ENCODE measurements at regions not wholly inside any gene's neighbourhood (a gene's known extent, or its start where the extent isn't known, plus 50 kb on each side); places are given as distances from the start of the nearest gene placed in this dataset.

DNA sequence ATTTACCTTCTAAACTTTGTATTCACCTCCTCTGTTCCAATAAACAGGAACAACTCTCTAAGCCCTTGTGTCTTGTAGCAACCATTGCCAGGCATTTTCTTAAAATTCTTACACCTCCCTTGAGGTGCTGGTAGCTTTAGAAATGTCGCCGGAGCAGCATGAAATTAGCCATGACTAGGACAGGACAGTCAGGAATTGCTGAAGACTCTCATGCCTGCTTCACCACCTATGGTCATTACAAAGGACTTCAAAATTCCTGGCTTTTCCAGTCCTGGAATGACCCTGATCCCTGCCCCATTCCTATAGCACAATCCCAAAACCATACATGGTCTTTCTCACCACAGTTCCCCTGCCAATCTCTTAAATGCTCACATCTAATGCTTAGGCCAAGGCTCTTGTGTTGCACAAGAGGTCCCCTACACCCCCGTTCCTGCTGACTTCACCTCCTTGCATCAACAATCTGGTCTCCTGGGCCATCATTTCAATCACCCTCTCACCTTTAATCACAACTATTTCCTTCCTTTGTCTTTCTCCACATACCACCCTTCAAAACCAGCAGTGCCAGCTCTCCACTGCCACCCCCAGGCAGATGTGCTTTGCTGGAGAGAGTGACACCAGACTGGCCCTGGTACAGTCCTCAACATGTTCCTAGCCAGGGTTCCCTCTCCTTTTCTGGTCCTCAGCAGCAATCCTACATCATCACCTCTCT lies 113.2 kb upstream of the TJP1 start:
- Mint-ChIP-seq H3K4me3 (ENCODE audit: low read depth, unreplicated experiment) (peak overlapping the region; percentile 13), H3K4me1 (ENCODE audit: low read depth, unreplicated experiment) (peaks cover 28% of the 10 kb centered on the region), H3K27ac (ENCODE audit: unreplicated experiment) (no peak overlapping the region), H3K27me3 (ENCODE audit: unreplicated experiment) (no peaks in the 10 kb centered on the region), H3K36me3 (ENCODE audit: insufficient read depth, unreplicated experiment) (no peaks in the 10 kb centered on the region), H3K9me3 (ENCODE audit: low read depth, unreplicated experiment) (no peaks in the 10 kb centered on the region)
- DNase-seq = peak; percentile 18
- CTCF ChIA-PET = no interaction called here
- no peak for TF ChIP-seq CTCF (IDR thresholded peaks at IDR 0.05; ENCODE audit: unreplicated experiment)
- BruUV-seq (replicated peaks) = no TSS peak
- intact Hi-C loops (cut with micrococcal nuclease; ENCODE audit: unreplicated experiment) = no loop called here

GRCh38 chr15:29934251-29934650 lies 112.0 kb upstream of the TJP1 start:
- no peaks in the 10 kb centered on the region for H3K36me3 Mint-ChIP-seq (ENCODE audit: insufficient read depth, unreplicated experiment)
- intact Hi-C loops (cut with micrococcal nuclease; ENCODE audit: unreplicated experiment) = no loop called here
- no TSS peak for BruUV-seq (replicated peaks)
- CTCF ChIA-PET = no interaction called here
- no peaks in the 10 kb centered on the region for H3K9me3 Mint-ChIP-seq (ENCODE audit: low read depth, unreplicated experiment)
- H3K27ac Mint-ChIP-seq (ENCODE audit: unreplicated experiment) = no peak overlapping the region
- no peak for TF ChIP-seq CTCF (IDR thresholded peaks at IDR 0.05; ENCODE audit: unreplicated experiment)
- H3K27me3 Mint-ChIP-seq (ENCODE audit: unreplicated experiment) = no peaks in the 10 kb centered on the region
- H3K4me3 Mint-ChIP-seq (ENCODE audit: low read depth, unreplicated experiment) = no peak overlapping the region
- no peak for DNase-seq
- H3K4me1 Mint-ChIP-seq (ENCODE audit: low read depth, unreplicated experiment) = peaks cover 28% of the 10 kb centered on the region

DNA sequence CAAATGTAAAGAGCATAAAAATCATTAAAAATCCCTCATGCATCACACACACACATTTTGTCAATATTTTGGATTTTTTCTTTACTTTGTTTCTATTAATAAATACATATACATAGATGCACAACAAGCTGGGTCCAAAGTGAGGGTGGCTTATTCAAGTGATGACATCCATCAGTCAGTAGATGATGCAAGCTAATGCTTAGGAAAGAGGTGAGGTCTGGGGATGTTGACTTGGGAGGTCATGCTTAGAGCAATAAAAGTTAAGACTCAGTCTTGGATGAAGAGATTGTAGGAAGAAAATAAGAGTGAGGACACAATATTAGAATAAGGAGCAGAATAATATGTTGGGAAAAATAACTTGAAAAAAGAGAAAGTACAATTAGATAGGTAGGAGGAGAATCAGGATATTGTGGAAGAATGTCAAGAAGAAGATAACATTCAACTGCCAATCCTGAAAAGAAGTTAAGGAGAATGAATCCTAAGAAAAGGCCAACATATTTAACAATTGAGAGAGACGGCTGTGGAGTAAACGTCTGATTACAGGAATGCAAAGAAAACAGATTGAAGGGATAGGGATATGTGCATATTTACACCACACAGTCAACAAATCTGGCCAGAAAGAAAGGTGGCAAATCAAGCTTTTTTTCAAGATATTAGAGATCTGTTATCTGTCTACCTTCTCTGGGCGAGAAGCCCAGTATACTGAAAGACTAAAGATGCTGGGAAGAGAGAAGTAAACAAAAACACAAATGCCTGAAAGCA lies 111.0 kb upstream of the TJP1 start:
- Mint-ChIP-seq H3K4me1 (ENCODE audit: low read depth, unreplicated experiment) (peaks cover 28% of the 10 kb centered on the region), H3K9me3 (ENCODE audit: low read depth, unreplicated experiment) (no peaks in the 10 kb centered on the region), H3K27ac (ENCODE audit: unreplicated experiment) (no peak overlapping the region), H3K4me3 (ENCODE audit: low read depth, unreplicated experiment) (no peak overlapping the region), H3K36me3 (ENCODE audit: insufficient read depth, unreplicated experiment) (no peaks in the 10 kb centered on the region), H3K27me3 (ENCODE audit: unreplicated experiment) (no peaks in the 10 kb centered on the region)
- CTCF ChIA-PET = no interaction called here
- BruUV-seq (replicated peaks) = no TSS peak
- no peak for DNase-seq
- no peak for TF ChIP-seq CTCF (IDR thresholded peaks at IDR 0.05; ENCODE audit: unreplicated experiment)
- intact Hi-C loops (cut with micrococcal nuclease; ENCODE audit: unreplicated experiment) = no loop called here

GRCh38 chr15:29926083-29926388 lies 103.8 kb upstream of the TJP1 start:
- no peaks in the 10 kb centered on the region for H3K36me3 Mint-ChIP-seq (ENCODE audit: insufficient read depth, unreplicated experiment)
- CTCF ChIA-PET = interaction anchor here (0.9 to 2.7 kb wide), 2 partner anchors 10 to 178 kb away, joined by 3 to 12 read pairs; no protein-coding TSS in a partner anchor
- BruUV-seq (replicated peaks) = no TSS peak
- no peak for TF ChIP-seq CTCF (IDR thresholded peaks at IDR 0.05; ENCODE audit: unreplicated experiment)
- intact Hi-C loops (cut with micrococcal nuclease; ENCODE audit: unreplicated experiment) = loop anchor here (5.0 to 10.0 kb wide), 2 partner anchors 179 to 251 kb away; no protein-coding TSS in a partner anchor
- DNase-seq = no peak
- peak overlapping the region; percentile 53 for H3K27ac Mint-ChIP-seq (ENCODE audit: unreplicated experiment)
- H3K4me1 Mint-ChIP-seq (ENCODE audit: low read depth, unreplicated experiment) = peaks cover 8% of the 10 kb centered on the region
- no peaks in the 10 kb centered on the region for H3K9me3 Mint-ChIP-seq (ENCODE audit: low read depth, unreplicated experiment)
- H3K27me3 Mint-ChIP-seq (ENCODE audit: unreplicated experiment) = no peaks in the 10 kb centered on the region
- no peak overlapping the region for H3K4me3 Mint-ChIP-seq (ENCODE audit: low read depth, unreplicated experiment)

Measured in Calu3 (cell line).